GM18520 (cell line): ENCODE measurements at regions not wholly inside any gene's neighbourhood (a gene's known extent, or its start where the extent isn't known, plus 50 kb on each side); places are given as distances from the start of the nearest gene placed in this dataset.
"Not testable (repeated sequence)": the region's sequence is repeated elsewhere in the genome, so short reads cannot be mapped to it uniquely, and the experiment has no call there.

ENCODE experiments used
- ATAC-seq: cut with Tn5 transposase; IDR thresholded peaks from one replicate; pipeline ENCODE4 v1.9.1; 2021; ENCODE audit not compliant: unreplicated experiment

GRCh38 chr2:116761864-116762263, 1052.6 kb upstream of the DDX18 start:
- no peak for ATAC-seq

- ATAC-seq: no peak
Observed at GRCh38 chr2:116769514-116769913, 1045.0 kb upstream of the DDX18 start.

GRCh38 chr2:116776556-116776955, 1037.9 kb upstream of the DDX18 start:
- ATAC-seq: no peak

GRCh38 chr2:116787848-116788247, 1026.6 kb upstream of the DDX18 start:
- no peak for ATAC-seq

GRCh38 chr2:116802671-116803070, 1011.8 kb upstream of the DDX18 start:
- ATAC-seq: no peak

GRCh38 chr2:116804901-116805300, 1009.6 kb upstream of the DDX18 start:
- no peak for ATAC-seq

- not testable (repeated sequence) for ATAC-seq
Observed at GRCh38 chr2:116806505-116806904, 1008.0 kb upstream of the DDX18 start.

GRCh38 chr2:116809109-116809508, 1005.4 kb upstream of the DDX18 start:
- ATAC-seq: no peak

GRCh38 chr2:116810071-116810470, 1004.4 kb upstream of the DDX18 start:
- ATAC-seq: no peak

- no peak for ATAC-seq
Observed at GRCh38 chr2:116810645-116811044, 1003.8 kb upstream of the DDX18 start.

GRCh38 chr2:116819355-116819754, 995.1 kb upstream of the DDX18 start:
- no peak for ATAC-seq

GRCh38 chr2:116820986-116821385, 993.5 kb upstream of the DDX18 start:
- ATAC-seq: no peak

GRCh38 chr2:116829543-116829942, 984.9 kb upstream of the DDX18 start:
- ATAC-seq: not testable (repeated sequence)

- no peak for ATAC-seq
Observed at GRCh38 chr2:116832148-116832547, 982.3 kb upstream of the DDX18 start.

- ATAC-seq: no peak
Observed at GRCh38 chr2:116833052-116833451, 981.4 kb upstream of the DDX18 start.

- ATAC-seq: no peak
Observed at GRCh38 chr2:116842164-116842563, 972.3 kb upstream of the DDX18 start.

- ATAC-seq: no peak
Observed at GRCh38 chr2:116859708-116860107, 954.8 kb upstream of the DDX18 start.

GRCh38 chr2:116874021-116874420, 940.5 kb upstream of the DDX18 start:
- no peak for ATAC-seq

GRCh38 chr2:116877274-116877673, 937.2 kb upstream of the DDX18 start:
- no peak for ATAC-seq

- ATAC-seq: no peak
Observed at GRCh38 chr2:116877944-116878343, 936.5 kb upstream of the DDX18 start.

GRCh38 chr2:116879650-116880160, 934.8 kb upstream of the DDX18 start:
- no peak for ATAC-seq

GRCh38 chr2:116891191-116891590, 923.3 kb upstream of the DDX18 start:
- ATAC-seq: no peak

GRCh38 chr2:116911540-116911939, 903.0 kb upstream of the DDX18 start:
- no peak for ATAC-seq

- ATAC-seq: no peak
Observed at GRCh38 chr2:116915673-116916072, 898.8 kb upstream of the DDX18 start.
